HepG2 (cell line): ENCODE measurements at regions not wholly inside any gene's neighbourhood (a gene's known extent, or its start where the extent isn't known, plus 50 kb on each side); places are given as distances from the start of the nearest gene placed in this dataset.

Experiments used
- ATAC-seq: fragments of 200-7000 bp; cut with Tn5 transposase; 3 replicates; pipeline ENCODE4 v1.9.1; 2020; ENCODE audit warnings: mild to moderate bottlenecking, moderate library complexity
- BruUV-seq: library from RNA; stranded (reverse); fragments of 400-500 nt; replicated peaks from 2 replicates; lab custom pipeline; 2021; lab: Mats Ljungman, UMichigan
- CTCF ChIA-PET: fragments of 300-600 bp; formaldehyde crosslinking; extraction: SDS; loops from one replicate; lab custom pipeline; 2021; ENCODE audit warnings: low total read pairs, inconsistent platforms, low intra/inter-chr PET ratio; lab: Yijun Ruan, JAX
- POLR2A ChIA-PET: fragments of 350-600 bp; sonication (Branson Sonifier 250); formaldehyde crosslinking; loops from one replicate; lab custom pipeline; 2020; ENCODE audit warnings: antibody characterized with exemption, inconsistent platforms; lab: Yijun Ruan, JAX
- DNase-seq: peaks from one replicate; pipeline ENCODE4 v3.0.0-alpha.2; 2015; ENCODE audit warnings: low spot score
- FAIRE-seq: peaks from 3 replicates; lab custom pipeline; 2011; peaks lifted over from hg19 to GRCh38; lab: Jason Lieb, UNC
- H2AFZ ChIP-seq: one replicate; pipeline ENCODE4 v1.6.1; 2011; ENCODE audit warnings: low read length, inconsistent platforms
- H3K27ac ChIP-seq: fragments of 300-600 bp; 3 replicates; pipeline ENCODE4 v1.8.0; 2011; ENCODE audit warnings: mixed run types, mild to moderate bottlenecking, mixed read lengths, low read length, inconsistent platforms; ENCODE audit not compliant: insufficient read depth; ENCODE audit errors: extremely low read length
- H3K27me3 ChIP-seq, 2 experiments: fragments of 200-600 bp in 1 of 2; 2 replicates in 1 of 2; 3 replicates in 1 of 2; pipeline versions ENCODE4 v1.6.0 to v1.8.0; 2011; ENCODE audit warnings: low read length in 2 of 2, mild to moderate bottlenecking in 2 of 2, moderate library complexity in 2 of 2, inconsistent platforms in 1 of 2; ENCODE audit not compliant: insufficient read depth in 2 of 2, control insufficient read depth in 1 of 2
- H3K36me3 ChIP-seq, 2 experiments: fragments of 200-600 bp in 1 of 2; replicated peaks in 1 of 2; 2 replicates in 1 of 2; 3 replicates in 1 of 2; pipeline versions ENCODE4 v1.5.1 to v1.8.0; 2011; ENCODE audit warnings: low read length in 2 of 2, inconsistent platforms in 1 of 2; ENCODE audit not compliant: insufficient read depth in 2 of 2, control insufficient read depth in 1 of 2
- H3K4me1 ChIP-seq: 2 replicates; pipeline ENCODE4 v1.5.1; 2012; ENCODE audit warnings: low read length, inconsistent platforms; ENCODE audit not compliant: insufficient read depth
- H3K4me2 ChIP-seq: 2 replicates; pipeline ENCODE4 v1.6.0; 2011; ENCODE audit warnings: low read depth, low read length, inconsistent platforms
- H3K4me3 ChIP-seq, 3 experiments: fragments of 200-600 bp in 1 of 3; sonication (generic), shearing (Covaris generic) in 1 of 3; replicated peaks in 1 of 3; 2 replicates each; pipeline ENCODE4 v1.5.1; 2011 to 2016; ENCODE audit warnings: low read length in 3 of 3, inconsistent platforms in 2 of 3, low read depth in 2 of 3, mild to moderate bottlenecking in 2 of 3, control low read depth in 1 of 3, mixed read lengths in 1 of 3; ENCODE audit not compliant: insufficient read depth in 1 of 3
- H3K79me2 ChIP-seq: one replicate; pipeline ENCODE4 v1.6.1; 2011; ENCODE audit warnings: low read length, inconsistent platforms; ENCODE audit not compliant: insufficient read depth
- H3K9ac ChIP-seq: 2 replicates; pipeline ENCODE4 v1.6.0; 2011; ENCODE audit warnings: mild to moderate bottlenecking, low read depth, low read length, inconsistent platforms; ENCODE audit not compliant: insufficient read depth
- H3K9me3 ChIP-seq: 2 replicates; pipeline ENCODE4 v1.5.1; 2012; ENCODE audit warnings: mild to moderate bottlenecking, low read length
- H4K20me1 ChIP-seq: 2 replicates; pipeline ENCODE4 v1.6.0; 2011; ENCODE audit warnings: inconsistent platforms, mild to moderate bottlenecking, low read length, moderate library complexity; ENCODE audit not compliant: insufficient read depth
- ASH2L ChIP-seq: fragments of 300-600, 200-600 bp; sonication (generic); IDR thresholded peaks from 2 replicates; pipeline ENCODE4 v1.7.0; 2017; ENCODE audit warnings: low read depth, mild to moderate bottlenecking, moderate library complexity, mixed read lengths, low read length; ENCODE audit not compliant: insufficient read length
- FOXO1 ChIP-seq: sonication (generic); formaldehyde crosslinking; IDR thresholded peaks from 2 replicates; pipeline ENCODE4 v1.4.0; 2020; ENCODE audit warnings: missing genetic modification reagents
- NFIB ChIP-seq: sonication (generic); formaldehyde crosslinking; IDR thresholded peaks from 2 replicates; pipeline ENCODE4 v1.9.0; 2021; ENCODE audit warnings: missing genetic modification reagents, mild to moderate bottlenecking, borderline replicate concordance
- NFIC ChIP-seq: IDR thresholded peaks from 2 replicates; pipeline ENCODE4 v1.6.1; 2012; ENCODE audit warnings: mild to moderate bottlenecking, low read length, inconsistent platforms
- PHB2 ChIP-seq: fragments of 450-650 bp; IDR thresholded peaks from 2 replicates; pipeline ENCODE4 v1.6.1; 2018; ENCODE audit not compliant: partially characterized antibody
- SNAI1 ChIP-seq: sonication (generic); formaldehyde crosslinking; IDR thresholded peaks from 2 replicates; pipeline ENCODE4 v1.5.0; 2020; ENCODE audit warnings: mild to moderate bottlenecking, missing genetic modification reagents, borderline replicate concordance
- SOX5 ChIP-seq: IDR thresholded peaks from 2 replicates; pipeline ENCODE4 v1.6.1; 2016; ENCODE audit warnings: borderline replicate concordance
- ZNF230 ChIP-seq: sonication (generic); formaldehyde crosslinking; IDR thresholded peaks from 2 replicates; pipeline ENCODE4 v1.4.0; 2020; ENCODE audit warnings: mild to moderate bottlenecking, missing genetic modification reagents
- ZNF317 ChIP-seq: sonication (generic); formaldehyde crosslinking; IDR thresholded peaks from 2 replicates; pipeline ENCODE4 v1.5.0; 2020; ENCODE audit warnings: mild to moderate bottlenecking, missing genetic modification reagents
- ZNF367 ChIP-seq: sonication (generic); formaldehyde crosslinking; IDR thresholded peaks from 2 replicates; pipeline ENCODE4 v1.4.0; 2020; ENCODE audit warnings: missing genetic modification reagents, borderline replicate concordance
- ZNF451 ChIP-seq: sonication (generic); formaldehyde crosslinking; IDR thresholded peaks from 2 replicates; pipeline ENCODE4 v1.5.0; 2020; ENCODE audit warnings: mild to moderate bottlenecking, missing genetic modification reagents
- ZNF484 ChIP-seq: sonication (generic); formaldehyde crosslinking; IDR thresholded peaks from 2 replicates; pipeline ENCODE4 v1.5.1; 2020; ENCODE audit warnings: mild to moderate bottlenecking, low read depth, missing genetic modification reagents, borderline replicate concordance
- ZNF7 ChIP-seq: IDR thresholded peaks from 2 replicates; pipeline ENCODE4 v1.6.1; 2016; ENCODE audit warnings: missing biosample characterization, missing genetic modification reagents
- WGBS: methylation state at CpG from one replicate; pipeline ENCODE4 v1.1.6; 2017; ENCODE audit warnings: low lambda C conversion rate; 5-methylcytosine and 5-hydroxymethylcytosine counted together
- in situ Hi-C: cut with HindIII; loops from 2 replicates; pipeline ENCODE4 v1.10.0; 2017; ENCODE audit warnings: low pct_unique_long_range_greater_than_20kb; ENCODE audit not compliant: extremely low pct_ligation_motif_present
- intact Hi-C: fragments of 100-400 bp; cut with micrococcal nuclease; formaldehyde crosslinking; loops from one replicate; pipeline ENCODE4 v1.10.0; 2022; ENCODE audit not compliant: unreplicated experiment
- TF ChIP-seq, protein P1 (sequence below): sonication (generic); formaldehyde crosslinking; IDR thresholded peaks from 2 replicates; pipeline ENCODE4 v1.8.1; 2023; ENCODE audit warnings: missing genetic modification reagents, mild to moderate bottlenecking, borderline replicate concordance
- TF ChIP-seq, protein P2 (sequence below): sonication (generic); formaldehyde crosslinking; IDR thresholded peaks from 2 replicates; pipeline ENCODE4 v1.8.0; 2022; ENCODE audit warnings: mild to moderate bottlenecking, missing genetic modification reagents, moderate library complexity
- TF ChIP-seq, protein P3 (sequence below): sonication (generic); formaldehyde crosslinking; IDR thresholded peaks from 2 replicates; pipeline ENCODE4 v1.5.1; 2020; ENCODE audit warnings: missing genetic modification reagents, mild to moderate bottlenecking, borderline replicate concordance
- TF ChIP-seq, protein P4 (sequence below): sonication (generic); formaldehyde crosslinking; IDR thresholded peaks from 2 replicates; pipeline ENCODE4 v1.4.0; 2020; ENCODE audit warnings: mild to moderate bottlenecking, missing genetic modification reagents
- TF ChIP-seq, protein P5 (sequence below): sonication (generic); formaldehyde crosslinking; IDR thresholded peaks from 2 replicates; pipeline ENCODE4 v1.4.0; 2020; ENCODE audit warnings: mild to moderate bottlenecking, missing genetic modification reagents

DNA sequence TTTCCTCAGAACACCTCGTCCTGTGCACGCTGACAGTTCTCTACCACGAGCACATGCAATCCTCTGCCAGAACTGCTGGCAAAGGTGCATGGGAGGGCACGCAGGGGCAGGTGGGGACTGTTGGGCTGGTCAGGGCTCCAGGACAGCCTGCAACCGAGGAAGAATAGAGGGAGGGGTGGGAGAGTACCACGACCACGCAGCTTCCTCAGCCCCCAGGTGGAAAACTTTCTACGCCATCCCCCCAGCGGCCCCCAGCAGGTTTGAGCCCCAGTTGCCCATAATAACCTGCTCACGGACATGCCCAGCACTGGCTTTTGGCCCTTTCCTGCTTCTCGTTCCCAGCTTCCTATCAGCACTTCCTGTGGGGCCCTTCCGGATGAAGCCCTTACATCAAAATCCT is 199.3 kb downstream of the C16orf95 start:
- intact Hi-C loops (no loop called here), in situ Hi-C loops (no loop called here)
- BruUV-seq, result no TSS peak
- TF ChIP-seq ASH2L (no peak), SOX5 (no peak), ZNF230 (CRISPR knock-in tag) (no peak), FOXO1 (CRISPR knock-in tag) (no peak), NFIB (CRISPR knock-in tag) (no peak), ZNF317 (CRISPR knock-in tag) (no peak), ZNF451 (CRISPR knock-in tag) (no peak), SNAI1 (CRISPR knock-in tag) (no peak), ZNF367 (CRISPR knock-in tag) (no peak), ZNF7 (CRISPR knock-in tag) (no peak), NFIC (no peak), ZNF484 (CRISPR knock-in tag) (no peak), PHB2 (no peak)
- TF ChIP-seq, protein P1, sequence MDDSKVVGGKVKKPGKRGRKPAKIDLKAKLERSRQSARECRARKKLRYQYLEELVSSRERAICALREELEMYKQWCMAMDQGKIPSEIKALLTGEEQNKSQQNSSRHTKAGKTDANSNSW (CRISPR knock-in tag), result no peak
- TF ChIP-seq, protein P2, sequence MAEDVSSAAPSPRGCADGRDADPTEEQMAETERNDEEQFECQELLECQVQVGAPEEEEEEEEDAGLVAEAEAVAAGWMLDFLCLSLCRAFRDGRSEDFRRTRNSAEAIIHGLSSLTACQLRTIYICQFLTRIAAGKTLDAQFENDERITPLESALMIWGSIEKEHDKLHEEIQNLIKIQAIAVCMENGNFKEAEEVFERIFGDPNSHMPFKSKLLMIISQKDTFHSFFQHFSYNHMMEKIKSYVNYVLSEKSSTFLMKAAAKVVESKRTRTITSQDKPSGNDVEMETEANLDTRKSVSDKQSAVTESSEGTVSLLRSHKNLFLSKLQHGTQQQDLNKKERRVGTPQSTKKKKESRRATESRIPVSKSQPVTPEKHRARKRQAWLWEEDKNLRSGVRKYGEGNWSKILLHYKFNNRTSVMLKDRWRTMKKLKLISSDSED, result no peak
- TF ChIP-seq, protein P3, sequence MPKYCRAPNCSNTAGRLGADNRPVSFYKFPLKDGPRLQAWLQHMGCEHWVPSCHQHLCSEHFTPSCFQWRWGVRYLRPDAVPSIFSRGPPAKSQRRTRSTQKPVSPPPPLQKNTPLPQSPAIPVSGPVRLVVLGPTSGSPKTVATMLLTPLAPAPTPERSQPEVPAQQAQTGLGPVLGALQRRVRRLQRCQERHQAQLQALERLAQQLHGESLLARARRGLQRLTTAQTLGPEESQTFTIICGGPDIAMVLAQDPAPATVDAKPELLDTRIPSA (CRISPR knock-in tag), result no peak
- TF ChIP-seq, protein P4, sequence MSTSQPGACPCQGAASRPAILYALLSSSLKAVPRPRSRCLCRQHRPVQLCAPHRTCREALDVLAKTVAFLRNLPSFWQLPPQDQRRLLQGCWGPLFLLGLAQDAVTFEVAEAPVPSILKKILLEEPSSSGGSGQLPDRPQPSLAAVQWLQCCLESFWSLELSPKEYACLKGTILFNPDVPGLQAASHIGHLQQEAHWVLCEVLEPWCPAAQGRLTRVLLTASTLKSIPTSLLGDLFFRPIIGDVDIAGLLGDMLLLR (CRISPR knock-in tag), result no peak
- TF ChIP-seq, protein P5, sequence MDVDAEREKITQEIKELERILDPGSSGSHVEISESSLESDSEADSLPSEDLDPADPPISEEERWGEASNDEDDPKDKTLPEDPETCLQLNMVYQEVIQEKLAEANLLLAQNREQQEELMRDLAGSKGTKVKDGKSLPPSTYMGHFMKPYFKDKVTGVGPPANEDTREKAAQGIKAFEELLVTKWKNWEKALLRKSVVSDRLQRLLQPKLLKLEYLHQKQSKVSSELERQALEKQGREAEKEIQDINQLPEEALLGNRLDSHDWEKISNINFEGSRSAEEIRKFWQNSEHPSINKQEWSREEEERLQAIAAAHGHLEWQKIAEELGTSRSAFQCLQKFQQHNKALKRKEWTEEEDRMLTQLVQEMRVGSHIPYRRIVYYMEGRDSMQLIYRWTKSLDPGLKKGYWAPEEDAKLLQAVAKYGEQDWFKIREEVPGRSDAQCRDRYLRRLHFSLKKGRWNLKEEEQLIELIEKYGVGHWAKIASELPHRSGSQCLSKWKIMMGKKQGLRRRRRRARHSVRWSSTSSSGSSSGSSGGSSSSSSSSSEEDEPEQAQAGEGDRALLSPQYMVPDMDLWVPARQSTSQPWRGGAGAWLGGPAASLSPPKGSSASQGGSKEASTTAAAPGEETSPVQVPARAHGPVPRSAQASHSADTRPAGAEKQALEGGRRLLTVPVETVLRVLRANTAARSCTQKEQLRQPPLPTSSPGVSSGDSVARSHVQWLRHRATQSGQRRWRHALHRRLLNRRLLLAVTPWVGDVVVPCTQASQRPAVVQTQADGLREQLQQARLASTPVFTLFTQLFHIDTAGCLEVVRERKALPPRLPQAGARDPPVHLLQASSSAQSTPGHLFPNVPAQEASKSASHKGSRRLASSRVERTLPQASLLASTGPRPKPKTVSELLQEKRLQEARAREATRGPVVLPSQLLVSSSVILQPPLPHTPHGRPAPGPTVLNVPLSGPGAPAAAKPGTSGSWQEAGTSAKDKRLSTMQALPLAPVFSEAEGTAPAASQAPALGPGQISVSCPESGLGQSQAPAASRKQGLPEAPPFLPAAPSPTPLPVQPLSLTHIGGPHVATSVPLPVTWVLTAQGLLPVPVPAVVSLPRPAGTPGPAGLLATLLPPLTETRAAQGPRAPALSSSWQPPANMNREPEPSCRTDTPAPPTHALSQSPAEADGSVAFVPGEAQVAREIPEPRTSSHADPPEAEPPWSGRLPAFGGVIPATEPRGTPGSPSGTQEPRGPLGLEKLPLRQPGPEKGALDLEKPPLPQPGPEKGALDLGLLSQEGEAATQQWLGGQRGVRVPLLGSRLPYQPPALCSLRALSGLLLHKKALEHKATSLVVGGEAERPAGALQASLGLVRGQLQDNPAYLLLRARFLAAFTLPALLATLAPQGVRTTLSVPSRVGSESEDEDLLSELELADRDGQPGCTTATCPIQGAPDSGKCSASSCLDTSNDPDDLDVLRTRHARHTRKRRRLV (CRISPR knock-in tag), result no peak
- no peaks in the 10 kb centered on the region for H3K79me2 ChIP-seq
- no peaks in the 10 kb centered on the region for H3K9me3 ChIP-seq
- ChIA-PET CTCF (no interaction called here), POLR2A (no interaction called here)
- H3K4me1 ChIP-seq, result no peaks in the 10 kb centered on the region
- peaks cover 0 to 33% of the 10 kb centered on the region in 2 experiments; a peak in 3 of 5 replicates for H3K27me3 ChIP-seq
- no peak overlapping the region for H3K4me2 ChIP-seq
- ATAC-seq, result no peak
- no peak overlapping the region for H3K27ac ChIP-seq
- WGBS, result 31% methylated on average over 11 of the region's 12 CpGs
- no peak overlapping the region for H2AFZ ChIP-seq
- H3K4me3 ChIP-seq, result no peak overlapping the region
- FAIRE-seq, result no peak
- no peaks in the 10 kb centered on the region for H4K20me1 ChIP-seq
- no peak overlapping the region for H3K9ac ChIP-seq
- no peaks in the 10 kb centered on the region for H3K36me3 ChIP-seq
- DNase-seq, result no peak
